ENCODE measurements at regions not wholly inside any gene's neighbourhood (a gene's known extent, or its start where the extent isn't known, plus 50 kb on each side); places are given as distances from the start of the nearest gene placed in this dataset.

- no peak for TF ChIP-seq CTCF (IDR thresholded peaks at IDR 0.05; ENCODE audit: borderline replicate concordance, insufficient read depth, low read depth, low read length)
- no peak overlapping the region for H3K4me3 ChIP-seq (ENCODE audit: low read depth, low read length)
These were observed 455.2 kb downstream of the PLA2G4A start for GRCh38 chr1:187283984-187284383.

GRCh38 chr1:187294421-187295201, 465.9 kb downstream of the PLA2G4A start:
- TF ChIP-seq CTCF (IDR thresholded peaks at IDR 0.05; ENCODE audit: borderline replicate concordance, insufficient read depth, low read depth, low read length): no peak
- H3K4me3 ChIP-seq (ENCODE audit: low read depth, low read length): no peak overlapping the region

- TF ChIP-seq CTCF (IDR thresholded peaks at IDR 0.05; ENCODE audit: borderline replicate concordance, insufficient read depth, low read depth, low read length): no peak
- no peak overlapping the region for H3K4me3 ChIP-seq (ENCODE audit: low read depth, low read length)
These were observed 471.3 kb downstream of the PLA2G4A start for GRCh38 chr1:187300081-187300480.

- TF ChIP-seq CTCF (IDR thresholded peaks at IDR 0.05; ENCODE audit: borderline replicate concordance, insufficient read depth, low read depth, low read length): no peak
These were observed 478.1 kb downstream of the PLA2G4A start for GRCh38 chr1:187306710-187307415.

GRCh38 chr1:187310038-187310631, 481.4 kb downstream of the PLA2G4A start:
- TF ChIP-seq CTCF (IDR thresholded peaks at IDR 0.05; ENCODE audit: borderline replicate concordance, insufficient read depth, low read depth, low read length): no peak
- no peak overlapping the region for H3K4me3 ChIP-seq (ENCODE audit: low read depth, low read length)

More at GRCh38 chr1:187306710-187307415, 478.1 kb downstream of the PLA2G4A start:
- H3K4me3 ChIP-seq (ENCODE audit: low read depth, low read length): no peak overlapping the region

- no peak for TF ChIP-seq CTCF (IDR thresholded peaks at IDR 0.05; ENCODE audit: borderline replicate concordance, insufficient read depth, low read depth, low read length)
- no peak overlapping the region for H3K4me3 ChIP-seq (ENCODE audit: low read depth, low read length)
These were observed 484.4 kb downstream of the PLA2G4A start for GRCh38 chr1:187313115-187313514.

Data from GM12875 (cell line).